ENCODE measurements at regions not wholly inside any gene's neighbourhood (a gene's known extent, or its start where the extent isn't known, plus 50 kb on each side); places are given as distances from the start of the nearest gene placed in this dataset.

DNA sequence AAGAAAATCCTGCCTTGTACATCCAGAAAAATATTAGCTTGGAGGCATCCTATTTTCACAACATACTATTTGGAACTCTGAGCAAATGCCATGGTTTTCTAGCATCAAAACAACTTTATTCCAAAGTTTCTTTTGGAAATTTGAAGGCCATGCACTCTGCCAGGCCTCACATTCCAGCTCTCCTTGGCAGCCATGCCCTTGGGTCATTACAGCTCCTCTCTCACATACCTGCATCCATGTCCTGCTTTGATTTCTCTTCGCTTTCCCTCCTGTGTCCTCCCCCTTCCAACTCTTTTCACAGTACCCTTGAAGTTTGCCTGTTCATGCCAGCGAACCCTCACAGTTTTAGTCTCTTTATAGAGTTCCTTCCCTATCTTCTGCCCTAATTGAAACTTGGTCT is 70.9 kb upstream of the TPRG1 start (continued):
- TF ChIP-seq, protein P1, sequence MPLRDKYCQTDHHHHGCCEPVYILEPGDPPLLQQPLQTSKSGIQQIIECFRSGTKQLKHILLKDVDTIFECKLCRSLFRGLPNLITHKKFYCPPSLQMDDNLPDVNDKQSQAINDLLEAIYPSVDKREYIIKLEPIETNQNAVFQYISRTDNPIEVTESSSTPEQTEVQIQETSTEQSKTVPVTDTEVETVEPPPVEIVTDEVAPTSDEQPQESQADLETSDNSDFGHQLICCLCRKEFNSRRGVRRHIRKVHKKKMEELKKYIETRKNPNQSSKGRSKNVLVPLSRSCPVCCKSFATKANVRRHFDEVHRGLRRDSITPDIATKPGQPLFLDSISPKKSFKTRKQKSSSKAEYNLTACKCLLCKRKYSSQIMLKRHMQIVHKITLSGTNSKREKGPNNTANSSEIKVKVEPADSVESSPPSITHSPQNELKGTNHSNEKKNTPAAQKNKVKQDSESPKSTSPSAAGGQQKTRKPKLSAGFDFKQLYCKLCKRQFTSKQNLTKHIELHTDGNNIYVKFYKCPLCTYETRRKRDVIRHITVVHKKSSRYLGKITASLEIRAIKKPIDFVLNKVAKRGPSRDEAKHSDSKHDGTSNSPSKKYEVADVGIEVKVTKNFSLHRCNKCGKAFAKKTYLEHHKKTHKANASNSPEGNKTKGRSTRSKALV (CRISPR knock-in tag; IDR thresholded peaks at IDR 0.05): no peak
- no peak for TF ChIP-seq RBM22 (optimal IDR thresholded peaks at IDR 0.05; ENCODE audit: low read length)

DNA sequence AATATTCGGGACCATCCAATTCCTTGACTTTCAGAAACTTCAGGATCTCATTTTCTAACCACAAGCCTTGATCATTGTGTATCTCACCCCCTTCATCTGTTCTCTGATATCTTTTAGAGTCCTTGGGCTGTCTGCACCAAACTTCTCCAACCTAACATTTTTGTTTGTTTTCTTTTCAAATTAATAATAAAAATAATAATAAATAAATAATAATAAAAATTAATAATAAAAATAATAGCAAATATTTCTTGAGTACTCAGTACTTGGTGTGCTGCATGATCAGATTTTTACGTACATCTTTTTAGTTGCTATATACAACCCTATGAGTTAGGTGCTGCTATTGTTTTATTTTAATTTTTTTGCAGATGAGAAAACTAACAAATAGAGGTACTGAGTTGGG is 70.2 kb upstream of the TPRG1 start:
- no peak for DNase-seq (ENCODE audit: low spot score)
- POLR2A ChIA-PET: no interaction called here
- no peaks in the 10 kb centered on the region for H4K20me1 ChIP-seq (ENCODE audit: insufficient read depth, low read length)
- 0% methylated on average over 2 of the region's 2 CpGs for WGBS (ENCODE audit: low lambda C conversion rate)
- ATAC-seq: no peak
- H3K27ac ChIP-seq (ENCODE audit: extremely low read length, insufficient read depth, low read length): no peak overlapping the region
- H3K9me3 ChIP-seq (ENCODE audit: low read length): no peaks in the 10 kb centered on the region
- H3K4me1 ChIP-seq (ENCODE audit: insufficient read depth, low read length): no peaks in the 10 kb centered on the region
- no peak for FAIRE-seq
- in situ Hi-C loops (cut with HindIII; ENCODE audit: extremely low pct_ligation_motif_present, low pct_unique_long_range_greater_than_20kb): no loop called here
- H3K27me3 ChIP-seq (ENCODE audit: control insufficient read depth in 1 of 2, insufficient read depth in 2 of 2, low read length in 2 of 2): peaks cover 0 to 12% of the 10 kb centered on the region in 2 experiments; a peak in 3 of 5 replicates
- H3K36me3 ChIP-seq (replicated peaks in 1 of 2; ENCODE audit: control insufficient read depth in 1 of 2, insufficient read depth in 2 of 2, low read length in 2 of 2): no peaks in the 10 kb centered on the region
- H3K4me3 ChIP-seq (replicated peaks in 1 of 3; ENCODE audit: insufficient read depth in 1 of 3, low read depth in 2 of 3, low read length in 3 of 3): no peak overlapping the region
- intact Hi-C loops (cut with micrococcal nuclease; ENCODE audit: unreplicated experiment): no loop called here
- TF ChIP-seq, protein P2, sequence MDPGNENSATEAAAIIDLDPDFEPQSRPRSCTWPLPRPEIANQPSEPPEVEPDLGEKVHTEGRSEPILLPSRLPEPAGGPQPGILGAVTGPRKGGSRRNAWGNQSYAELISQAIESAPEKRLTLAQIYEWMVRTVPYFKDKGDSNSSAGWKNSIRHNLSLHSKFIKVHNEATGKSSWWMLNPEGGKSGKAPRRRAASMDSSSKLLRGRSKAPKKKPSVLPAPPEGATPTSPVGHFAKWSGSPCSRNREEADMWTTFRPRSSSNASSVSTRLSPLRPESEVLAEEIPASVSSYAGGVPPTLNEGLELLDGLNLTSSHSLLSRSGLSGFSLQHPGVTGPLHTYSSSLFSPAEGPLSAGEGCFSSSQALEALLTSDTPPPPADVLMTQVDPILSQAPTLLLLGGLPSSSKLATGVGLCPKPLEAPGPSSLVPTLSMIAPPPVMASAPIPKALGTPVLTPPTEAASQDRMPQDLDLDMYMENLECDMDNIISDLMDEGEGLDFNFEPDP (CRISPR knock-in tag; conservative IDR thresholded peaks at IDR 0.05): no peak
- TF ChIP-seq, protein P3, sequence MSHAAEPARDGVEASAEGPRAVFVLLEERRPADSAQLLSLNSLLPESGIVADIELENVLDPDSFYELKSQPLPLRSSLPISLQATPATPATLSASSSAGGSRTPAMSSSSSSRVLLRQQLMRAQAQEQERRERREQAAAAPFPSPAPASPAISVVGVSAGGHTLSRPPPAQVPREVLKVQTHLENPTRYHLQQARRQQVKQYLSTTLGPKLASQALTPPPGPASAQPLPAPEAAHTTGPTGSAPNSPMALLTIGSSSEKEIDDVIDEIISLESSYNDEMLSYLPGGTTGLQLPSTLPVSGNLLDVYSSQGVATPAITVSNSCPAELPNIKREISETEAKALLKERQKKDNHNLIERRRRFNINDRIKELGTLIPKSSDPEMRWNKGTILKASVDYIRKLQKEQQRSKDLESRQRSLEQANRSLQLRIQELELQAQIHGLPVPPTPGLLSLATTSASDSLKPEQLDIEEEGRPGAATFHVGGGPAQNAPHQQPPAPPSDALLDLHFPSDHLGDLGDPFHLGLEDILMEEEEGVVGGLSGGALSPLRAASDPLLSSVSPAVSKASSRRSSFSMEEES (CRISPR knock-in tag; IDR thresholded peaks at IDR 0.05): no peak
- TF ChIP-seq SNAI1 (CRISPR knock-in tag; IDR thresholded peaks at IDR 0.05; ENCODE audit: borderline replicate concordance): no peak
- TF ChIP-seq, protein P4, sequence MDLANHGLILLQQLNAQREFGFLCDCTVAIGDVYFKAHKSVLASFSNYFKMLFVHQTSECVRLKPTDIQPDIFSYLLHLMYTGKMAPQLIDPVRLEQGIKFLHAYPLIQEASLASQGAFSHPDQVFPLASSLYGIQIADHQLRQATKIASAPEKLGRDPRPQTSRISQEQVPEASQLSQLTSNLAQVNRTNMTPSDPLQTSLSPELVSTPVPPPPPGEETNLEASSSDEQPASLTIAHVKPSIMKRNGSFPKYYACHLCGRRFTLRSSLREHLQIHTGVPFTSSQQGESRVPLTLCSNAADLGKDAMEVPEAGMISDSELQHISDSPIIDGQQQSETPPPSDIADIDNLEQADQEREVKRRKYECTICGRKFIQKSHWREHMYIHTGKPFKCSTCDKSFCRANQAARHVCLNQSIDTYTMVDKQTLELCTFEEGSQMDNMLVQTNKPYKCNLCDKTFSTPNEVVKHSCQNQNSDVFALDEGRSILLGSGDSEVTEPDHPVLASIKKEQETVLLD (CRISPR knock-in tag; IDR thresholded peaks at IDR 0.05; ENCODE audit: low read depth): no peak
- no peak for TF ChIP-seq ZNF12 (CRISPR knock-in tag; IDR thresholded peaks at IDR 0.05)
- BruUV-seq (replicated peaks): no TSS peak
- no peak overlapping the region for H3K9ac ChIP-seq (ENCODE audit: insufficient read depth, low read depth, low read length)
- no peak overlapping the region for H3K4me2 ChIP-seq (ENCODE audit: low read depth, low read length)
- no peak overlapping the region for H2AFZ ChIP-seq (ENCODE audit: low read length)
- no peaks in the 10 kb centered on the region for H3K79me2 ChIP-seq (ENCODE audit: insufficient read depth, low read length)
- CTCF ChIA-PET (ENCODE audit: low intra/inter-chr PET ratio, low total read pairs): no interaction called here
